SU-DHL-6 (cell line): ENCODE measurements at regions not wholly inside any gene's neighbourhood (a gene's known extent, or its start where the extent isn't known, plus 50 kb on each side); places are given as distances from the start of the nearest gene placed in this dataset.

Source experiments
- H2AFZ ChIP-seq: fragments of 200-600 bp; sonication (generic); 2 replicates; pipeline ENCODE4 v1.6.1; 2014; ENCODE audit warnings: low read depth, mild to moderate bottlenecking, moderate library complexity, mixed read lengths, antibody characterized with exemption, low read length; ENCODE audit not compliant: severe bottlenecking
- H3F3A ChIP-seq: fragments of 200-600 bp; shearing (Covaris generic); 2 replicates; pipeline ENCODE4 v1.6.0; 2016; ENCODE audit warnings: antibody characterized with exemption, mild to moderate bottlenecking; ENCODE audit not compliant: insufficient read depth
- H3K27ac ChIP-seq: fragments of 200-600 bp; sonication (generic); 2 replicates; pipeline ENCODE4 v1.5.1; 2016; ENCODE audit warnings: low read depth, mild to moderate bottlenecking, low read length, moderate library complexity, mixed read lengths
- H3K27me3 ChIP-seq: fragments of 200-600 bp; sonication (generic), shearing (Covaris generic); 2 replicates; pipeline ENCODE4 v1.6.0; 2014; ENCODE audit warnings: mild to moderate bottlenecking, low read length
- H3K36me3 ChIP-seq: fragments of 200-600 bp; sonication (generic); 2 replicates; pipeline ENCODE4 v1.6.1; 2014; ENCODE audit warnings: mild to moderate bottlenecking, low read length, mixed read lengths
- H3K4me2 ChIP-seq: fragments of 300-600, 200-600 bp; shearing (Covaris generic), sonication (generic); 2 replicates; pipeline ENCODE4 v1.6.0; 2014; ENCODE audit warnings: low read length, low read depth, mild to moderate bottlenecking; ENCODE audit not compliant: poor library complexity, severe bottlenecking
- H3K4me3 ChIP-seq: fragments of 200-600 bp; sonication (generic); 2 replicates; pipeline ENCODE4 v1.5.1; 2014; ENCODE audit warnings: antibody characterized with exemption, low read length, mild to moderate bottlenecking, mixed read lengths; ENCODE audit not compliant: insufficient read depth, poor library complexity, severe bottlenecking
- H3K79me2 ChIP-seq: fragments of 200-600 bp; sonication (generic); 2 replicates; pipeline ENCODE4 v1.6.1; 2014; ENCODE audit warnings: mild to moderate bottlenecking, low read length, moderate library complexity; ENCODE audit not compliant: insufficient read depth
- H3K9ac ChIP-seq: fragments of 200-600 bp; sonication (generic); 2 replicates; pipeline ENCODE4 v1.7.0; 2014; ENCODE audit warnings: mild to moderate bottlenecking, low read length
- H3K9me2 ChIP-seq: fragments of 200-600 bp; sonication (generic); replicated peaks from 2 replicates; pipeline ENCODE4 v1.6.1; 2014; ENCODE audit warnings: low read length; ENCODE audit not compliant: insufficient read depth
- H3K9me3 ChIP-seq: fragments of 200-600 bp; sonication (generic); 2 replicates; pipeline ENCODE4 v1.6.1; 2014; ENCODE audit warnings: low read length, mixed read lengths; ENCODE audit not compliant: insufficient read depth
- H4K20me1 ChIP-seq: fragments of 200-600 bp; sonication (generic); 2 replicates; pipeline ENCODE4 v1.6.1; 2014; ENCODE audit warnings: low read depth, mild to moderate bottlenecking, antibody characterized with exemption, low read length, moderate library complexity, mixed read lengths
- CTCF ChIP-seq: fragments of 200-600 bp; sonication (generic); IDR thresholded peaks from one replicate; pipeline ENCODE4 v1.5.1; 2017; ENCODE audit warnings: antibody characterized with exemption, mild to moderate bottlenecking, low read length, moderate library complexity; ENCODE audit not compliant: insufficient read depth, poor library complexity, severe bottlenecking
- EZH2phosphoT487 ChIP-seq: fragments of 200-600 bp; sonication (generic), shearing (Covaris generic); conservative IDR thresholded peaks from 2 replicates; pipeline ENCODE4 v1.6.1; 2018; ENCODE audit warnings: mild to moderate bottlenecking, antibody characterized with exemption, low read length, moderate library complexity, mixed read lengths

DNA sequence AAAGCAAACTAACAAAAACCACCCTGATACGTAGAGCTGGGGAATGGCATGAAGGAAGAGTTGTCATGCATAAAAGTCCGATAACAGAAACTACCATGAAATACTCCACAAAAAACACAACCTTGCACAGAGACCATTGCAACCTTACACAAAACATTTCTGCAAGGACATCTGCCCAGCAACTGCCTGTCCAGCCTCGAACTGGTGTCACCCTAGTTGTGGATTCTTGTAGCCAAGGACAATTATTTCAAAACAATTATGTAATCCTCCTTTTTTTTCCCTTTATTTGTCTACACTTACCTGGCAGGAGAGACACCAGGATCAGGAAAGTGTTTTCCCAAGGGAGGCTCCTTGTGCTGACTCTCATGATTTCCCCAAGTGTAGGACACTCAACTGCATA lies 232.5 kb upstream of the SYNDIG1 start:
- no peak overlapping the region for H3K4me3 ChIP-seq
- H3K36me3 ChIP-seq: no peaks in the 10 kb centered on the region
- H4K20me1 ChIP-seq: no peaks in the 10 kb centered on the region
- H3F3A ChIP-seq: no peaks in the 10 kb centered on the region
- H3K9me2 ChIP-seq: no peaks in the 10 kb centered on the region
- no peaks in the 10 kb centered on the region for H3K9me3 ChIP-seq
- no peak overlapping the region for H2AFZ ChIP-seq
- no peaks in the 10 kb centered on the region for H3K79me2 ChIP-seq
- H3K9ac ChIP-seq: no peak overlapping the region
- H3K4me2 ChIP-seq: no peak overlapping the region
- TF ChIP-seq EZH2phosphoT487: no peak
- TF ChIP-seq CTCF: no peak
- no peaks in the 10 kb centered on the region for H3K27me3 ChIP-seq
- no peak overlapping the region for H3K27ac ChIP-seq

- Histone ChIP-seq H3K9me3 (no peaks in the 10 kb centered on the region), H3K4me3 (no peak overlapping the region), H3F3A (no peaks in the 10 kb centered on the region), H3K27ac (no peak overlapping the region), H3K9ac (no peak overlapping the region), H4K20me1 (no peaks in the 10 kb centered on the region), H3K79me2 (no peaks in the 10 kb centered on the region), H3K4me2 (no peak overlapping the region), H3K9me2 (no peaks in the 10 kb centered on the region), H3K36me3 (no peaks in the 10 kb centered on the region), H3K27me3 (no peaks in the 10 kb centered on the region), H2AFZ (no peak overlapping the region)
- TF ChIP-seq EZH2phosphoT487: no peak
- no peak for TF ChIP-seq CTCF
Observed at GRCh38 chr20:24236201-24236600, 233.2 kb upstream of the SYNDIG1 start.

DNA sequence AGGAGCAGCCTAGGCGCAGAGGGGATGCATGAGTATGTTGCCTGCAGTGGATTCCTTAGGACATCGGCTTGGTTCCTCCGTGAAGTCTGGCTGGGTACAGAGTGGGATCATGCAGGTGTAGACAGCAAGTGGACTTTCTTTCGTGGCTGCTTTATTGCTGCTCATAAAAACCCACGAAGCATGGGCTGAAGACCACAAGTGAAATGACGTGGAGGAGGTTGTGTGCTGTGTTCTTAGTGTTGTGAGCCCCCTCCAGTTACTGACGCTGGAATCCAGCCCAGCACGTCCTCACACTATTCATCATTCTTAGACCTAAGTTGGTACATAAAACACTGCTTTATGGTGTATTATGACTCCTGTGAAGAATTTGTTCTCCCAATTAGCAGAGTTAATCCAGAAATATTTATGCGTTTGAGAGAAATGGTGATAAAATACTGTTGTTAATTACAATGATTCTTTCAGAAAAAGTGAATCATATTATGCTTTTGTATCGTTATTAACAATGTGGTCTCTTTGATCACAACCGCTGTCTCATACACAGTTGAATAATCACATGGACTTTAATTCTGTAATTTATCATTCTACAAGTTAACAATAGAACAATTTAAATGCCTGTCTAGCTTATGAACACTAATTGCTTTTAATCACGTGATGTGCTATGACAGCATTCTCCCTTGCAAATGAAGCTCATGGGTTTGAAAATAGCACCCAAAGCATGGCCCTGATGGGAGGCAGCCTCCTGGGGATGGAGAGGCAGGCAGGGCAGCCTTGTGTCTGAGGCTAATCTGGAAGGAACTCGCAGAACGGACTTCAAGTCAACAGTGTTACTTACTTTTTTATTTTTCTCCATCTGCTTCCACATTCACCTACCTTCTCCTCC lies 233.9 kb upstream of the SYNDIG1 start:
- no peak for TF ChIP-seq CTCF
- TF ChIP-seq EZH2phosphoT487: no peak
- no peak overlapping the region for H3K4me3 ChIP-seq
- H3K4me2 ChIP-seq: no peak overlapping the region
- H3K27ac ChIP-seq: no peak overlapping the region
- H3K9me3 ChIP-seq: no peaks in the 10 kb centered on the region
- H2AFZ ChIP-seq: no peak overlapping the region
- no peaks in the 10 kb centered on the region for H3K9me2 ChIP-seq
- no peaks in the 10 kb centered on the region for H3K36me3 ChIP-seq
- H4K20me1 ChIP-seq: no peaks in the 10 kb centered on the region
- no peaks in the 10 kb centered on the region for H3F3A ChIP-seq
- no peak overlapping the region for H3K9ac ChIP-seq
- no peaks in the 10 kb centered on the region for H3K79me2 ChIP-seq
- H3K27me3 ChIP-seq: no peaks in the 10 kb centered on the region
